ENCODE measurements at regions not wholly inside any gene's neighbourhood (a gene's known extent, or its start where the extent isn't known, plus 50 kb on each side); places are given as distances from the start of the nearest gene placed in this dataset.

DNA sequence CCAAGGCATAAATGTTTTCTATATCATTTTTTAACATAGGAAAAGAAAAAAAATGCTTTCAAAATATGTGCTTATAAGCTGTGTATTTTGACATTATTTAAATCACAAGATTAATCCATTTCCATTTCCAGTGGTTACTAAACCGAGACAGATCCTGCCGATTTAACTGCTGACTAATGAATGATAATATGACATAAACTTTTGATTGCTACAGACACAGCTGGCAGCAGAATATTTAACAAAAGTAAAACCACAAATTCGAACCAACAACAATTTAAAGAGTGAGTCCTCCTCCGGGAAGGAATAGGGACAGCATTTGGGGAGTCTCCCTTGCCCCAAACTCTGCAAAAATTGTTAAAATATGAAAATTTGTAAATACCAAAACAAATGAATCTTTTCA is 401.3 kb upstream of the DAB2 start:
- no peak for DNase-seq (ENCODE audit: low read depth, low spot score)
- H2AFZ ChIP-seq (ENCODE audit: control insufficient read depth, low read length) = no peak overlapping the region

DNA sequence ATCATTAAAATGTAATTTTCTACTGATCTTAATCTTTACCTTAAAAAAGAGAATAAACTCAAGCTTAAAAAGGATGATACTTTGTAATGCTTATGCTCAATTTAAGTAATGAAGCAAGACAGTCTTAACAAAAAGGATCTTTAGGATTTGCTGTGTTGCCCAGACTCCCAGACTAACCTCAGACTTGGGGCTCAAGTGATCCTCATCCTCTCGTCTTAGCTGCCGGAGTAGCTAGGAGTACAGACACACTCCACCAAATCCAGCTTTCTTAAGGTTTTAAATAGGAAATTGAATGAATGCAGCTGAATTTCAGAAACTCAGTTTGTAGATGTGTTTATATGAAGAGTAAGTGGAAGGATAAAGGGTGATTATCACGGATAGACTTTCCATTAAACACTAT is 400.5 kb upstream of the DAB2 start:
- dilution Hi-C loops (cut with MboI; ENCODE audit: extremely low pct_ligation_motif_present, low sequenced_read_pairs) = no loop called here
- FAIRE-seq = no peak
- TF ChIP-seq EZH2 (IDR thresholded peaks at IDR 0.05; ENCODE audit: low read length) = no peak
- TF ChIP-seq, protein P1, sequence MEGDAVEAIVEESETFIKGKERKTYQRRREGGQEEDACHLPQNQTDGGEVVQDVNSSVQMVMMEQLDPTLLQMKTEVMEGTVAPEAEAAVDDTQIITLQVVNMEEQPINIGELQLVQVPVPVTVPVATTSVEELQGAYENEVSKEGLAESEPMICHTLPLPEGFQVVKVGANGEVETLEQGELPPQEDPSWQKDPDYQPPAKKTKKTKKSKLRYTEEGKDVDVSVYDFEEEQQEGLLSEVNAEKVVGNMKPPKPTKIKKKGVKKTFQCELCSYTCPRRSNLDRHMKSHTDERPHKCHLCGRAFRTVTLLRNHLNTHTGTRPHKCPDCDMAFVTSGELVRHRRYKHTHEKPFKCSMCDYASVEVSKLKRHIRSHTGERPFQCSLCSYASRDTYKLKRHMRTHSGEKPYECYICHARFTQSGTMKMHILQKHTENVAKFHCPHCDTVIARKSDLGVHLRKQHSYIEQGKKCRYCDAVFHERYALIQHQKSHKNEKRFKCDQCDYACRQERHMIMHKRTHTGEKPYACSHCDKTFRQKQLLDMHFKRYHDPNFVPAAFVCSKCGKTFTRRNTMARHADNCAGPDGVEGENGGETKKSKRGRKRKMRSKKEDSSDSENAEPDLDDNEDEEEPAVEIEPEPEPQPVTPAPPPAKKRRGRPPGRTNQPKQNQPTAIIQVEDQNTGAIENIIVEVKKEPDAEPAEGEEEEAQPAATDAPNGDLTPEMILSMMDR (optimal IDR thresholded peaks at IDR 0.05 in 1 of 3, IDR thresholded peaks at IDR 0.05 in 1 of 3, conservative IDR thresholded peaks at IDR 0.05 in 1 of 3; ENCODE audit: extremely low read depth in 1 of 3, insufficient read depth in 2 of 3, low read length in 3 of 3) = no peak
- Histone ChIP-seq H4K20me1 (ENCODE audit: control insufficient read depth, extremely low read depth, insufficient read depth, low read length) (no peaks in the 10 kb centered on the region), H3K4me3 (ENCODE audit: control insufficient read depth in 2 of 3, extremely low read depth in 1 of 3, insufficient read depth in 2 of 3, low read depth in 1 of 3, low read length in 3 of 3) (no peak overlapping the region), H3K9me3 (ENCODE audit: control insufficient read depth, low read depth, low read length) (no peaks in the 10 kb centered on the region), H3K36me3 (ENCODE audit: control insufficient read depth in 2 of 2, extremely low read depth in 1 of 2, insufficient read depth in 2 of 2, low read length in 2 of 2) (no peaks in the 10 kb centered on the region), H3K9me1 (ENCODE audit: control insufficient read depth, extremely low read depth, insufficient read depth, low read length) (no peaks in the 10 kb centered on the region), H3K4me1 (ENCODE audit: control insufficient read depth, extremely low read depth, insufficient read depth, low read length) (no peaks in the 10 kb centered on the region), H2AFZ (ENCODE audit: control insufficient read depth, low read length) (no peak overlapping the region), H3K9ac (ENCODE audit: control insufficient read depth, extremely low read depth, insufficient read depth, low read length) (no peak overlapping the region), H3K4me2 (ENCODE audit: control insufficient read depth, extremely low read depth, insufficient read depth, low read depth, low read length) (no peak overlapping the region), H3K79me2 (ENCODE audit: control insufficient read depth, insufficient read depth, low read length) (no peaks in the 10 kb centered on the region), H3K27ac (ENCODE audit: control insufficient read depth, insufficient read depth, low read length) (no peak overlapping the region), H3K27me3 (ENCODE audit: control insufficient read depth, extremely low read depth, insufficient read depth, low read length) (no peaks in the 10 kb centered on the region)
- DNase-seq (ENCODE audit: low read depth, low spot score) = no peak

More for the DNA sequence above, 401.3 kb upstream of the DAB2 start:
- FAIRE-seq = no peak
- no peaks in the 10 kb centered on the region for H4K20me1 ChIP-seq (ENCODE audit: control insufficient read depth, extremely low read depth, insufficient read depth, low read length)
- no peaks in the 10 kb centered on the region for H3K9me1 ChIP-seq (ENCODE audit: control insufficient read depth, extremely low read depth, insufficient read depth, low read length)
- TF ChIP-seq, protein P1 (optimal IDR thresholded peaks at IDR 0.05 in 1 of 3, IDR thresholded peaks at IDR 0.05 in 1 of 3, conservative IDR thresholded peaks at IDR 0.05 in 1 of 3; ENCODE audit: extremely low read depth in 1 of 3, insufficient read depth in 2 of 3, low read length in 3 of 3) = no peak
- no peak for TF ChIP-seq EZH2 (IDR thresholded peaks at IDR 0.05; ENCODE audit: low read length)
- dilution Hi-C loops (cut with MboI; ENCODE audit: extremely low pct_ligation_motif_present, low sequenced_read_pairs) = no loop called here
- H3K4me3 ChIP-seq (ENCODE audit: control insufficient read depth in 2 of 3, extremely low read depth in 1 of 3, insufficient read depth in 2 of 3, low read depth in 1 of 3, low read length in 3 of 3) = no peak overlapping the region
- no peaks in the 10 kb centered on the region for H3K79me2 ChIP-seq (ENCODE audit: control insufficient read depth, insufficient read depth, low read length)
- H3K27ac ChIP-seq (ENCODE audit: control insufficient read depth, insufficient read depth, low read length) = no peak overlapping the region
- no peak overlapping the region for H3K9ac ChIP-seq (ENCODE audit: control insufficient read depth, extremely low read depth, insufficient read depth, low read length)
- no peak overlapping the region for H3K4me2 ChIP-seq (ENCODE audit: control insufficient read depth, extremely low read depth, insufficient read depth, low read depth, low read length)
- no peaks in the 10 kb centered on the region for H3K27me3 ChIP-seq (ENCODE audit: control insufficient read depth, extremely low read depth, insufficient read depth, low read length)
- H3K36me3 ChIP-seq (ENCODE audit: control insufficient read depth in 2 of 2, extremely low read depth in 1 of 2, insufficient read depth in 2 of 2, low read length in 2 of 2) = no peaks in the 10 kb centered on the region
- H3K9me3 ChIP-seq (ENCODE audit: control insufficient read depth, low read depth, low read length) = no peaks in the 10 kb centered on the region
- no peaks in the 10 kb centered on the region for H3K4me1 ChIP-seq (ENCODE audit: control insufficient read depth, extremely low read depth, insufficient read depth, low read length)
